Peyer's patch (tissue), 4 donors: ENCODE measurements at regions not wholly inside any gene's neighbourhood (a gene's known extent, or its start where the extent isn't known, plus 50 kb on each side); places are given as distances from the start of the nearest gene placed in this dataset.

Experiments used
- CTCF ChIP-seq, 6 experiments: fragments of 450-650 bp in 4 of 6; fragments of 200-600 bp in 2 of 6; sonication (generic) in 1 of 6; IDR thresholded peaks; one replicate each; pipeline ENCODE4 v1.5.1; 2017 to 2019; ENCODE audit warnings: antibody characterized with exemption in 6 of 6, mild to moderate bottlenecking in 3 of 6, moderate library complexity in 1 of 6
- POLR2A ChIP-seq, 2 donors: fragments of 450-650 bp; IDR thresholded peaks; one replicate each; pipeline ENCODE4 v1.5.1; 2017; ENCODE audit warnings: antibody characterized with exemption in 2 of 2, mild to moderate bottlenecking in 2 of 2, moderate library complexity in 2 of 2

- no peak for TF ChIP-seq POLR2A (IDR thresholded peaks at IDR 0.05)
- TF ChIP-seq CTCF (IDR thresholded peaks at IDR 0.05), result no peak
These were observed 1031.6 kb upstream of the SEMA6D start for GRCh38 chr15:46685681-46686080.
